ENCODE measurements at regions not wholly inside any gene's neighbourhood (a gene's known extent, or its start where the extent isn't known, plus 50 kb on each side); places are given as distances from the start of the nearest gene placed in this dataset.

DNA sequence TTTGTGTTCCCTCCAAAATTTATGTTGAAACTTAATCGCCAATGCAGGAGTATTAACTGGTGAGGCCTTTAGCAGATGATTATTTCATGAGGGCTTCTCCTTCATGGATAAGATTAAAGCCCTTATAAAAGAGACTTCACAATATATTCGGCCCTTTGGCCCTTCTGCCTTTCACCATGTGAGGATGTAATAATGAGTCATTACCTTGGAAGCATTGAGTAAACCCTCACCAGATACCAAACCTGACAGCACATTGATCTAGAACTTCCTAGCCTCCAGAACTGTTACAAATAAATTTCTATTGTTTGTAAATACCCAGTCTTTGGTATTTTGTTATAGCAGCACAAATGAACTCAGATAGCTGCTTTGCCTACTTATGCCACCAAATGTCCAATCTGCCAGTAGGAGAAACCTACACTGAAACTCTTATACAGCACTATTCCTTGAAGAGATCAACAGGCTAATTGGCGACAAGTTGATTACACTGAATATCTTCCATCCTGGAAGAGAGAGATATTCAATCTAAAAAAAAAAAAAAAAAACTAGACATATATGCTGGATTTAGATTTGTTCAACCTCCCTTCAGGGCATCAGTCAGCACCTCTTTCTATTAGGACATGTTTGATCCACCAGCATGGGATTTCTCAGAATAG lies 125.9 kb upstream of the COL5A2 start:
- TF ChIP-seq CTCF (IDR thresholded peaks at IDR 0.05) = no peak
- no peak for TF ChIP-seq POLR2AphosphoS5 (IDR thresholded peaks at IDR 0.05)
- no peak for TF ChIP-seq POLR2A (IDR thresholded peaks at IDR 0.05)

Measured in breast epithelium (tissue), 3 donors.